A549 (cell line): ENCODE measurements at regions not wholly inside any gene's neighbourhood (a gene's known extent, or its start where the extent isn't known, plus 50 kb on each side); places are given as distances from the start of the nearest gene placed in this dataset.

Experiments used
- CHD2 ChIP-seq: fragments of 150-350 bp; IDR thresholded peaks from 2 replicates; pipeline ENCODE4 v1.6.1; 2014; ENCODE audit warnings: low read length; ENCODE audit not compliant: partially characterized antibody
- CTCF ChIP-seq: fragments of >200 bp; sonication (Bioruptor Twin); formaldehyde crosslinking; IDR thresholded peaks from 3 replicates; pipeline ENCODE4 v1.5.1; 2016
- MAX ChIP-seq: IDR thresholded peaks from 2 replicates; pipeline ENCODE4 v1.6.1; 2012
- POLR2A ChIP-seq: IDR thresholded peaks from 2 replicates; pipeline ENCODE4 v1.6.1; 2012; ENCODE audit warnings: mild to moderate bottlenecking, low read length
- RCOR1 ChIP-seq: fragments of 150-350 bp; IDR thresholded peaks from 2 replicates; pipeline ENCODE4 v1.6.1; 2014; ENCODE audit warnings: antibody characterized with exemption, low read length, low read depth
- REST ChIP-seq: fragments of 200-600 bp; sonication (generic); IDR thresholded peaks from 2 replicates; pipeline ENCODE4 v1.6.1; 2016; ENCODE audit warnings: antibody characterized with exemption, mild to moderate bottlenecking, moderate library complexity

GRCh38 chr17:34126496-34126895, 128.6 kb upstream of the CCL2 start:
- no peak for TF ChIP-seq REST
- TF ChIP-seq CHD2: no peak
- no peak for TF ChIP-seq MAX
- no peak for TF ChIP-seq RCOR1
- TF ChIP-seq POLR2A: no peak
- no peak for TF ChIP-seq CTCF
